GM10266 (cell line): ENCODE measurements at regions not wholly inside any gene's neighbourhood (a gene's known extent, or its start where the extent isn't known, plus 50 kb on each side); places are given as distances from the start of the nearest gene placed in this dataset.

Experiments
- DNase-seq: peaks from one replicate; pipeline ENCODE4 v3.0.0; 2012; ENCODE audit errors: extremely low spot score
- CTCF ChIP-seq: IDR thresholded peaks from 2 replicates; pipeline ENCODE4 v1.5.1; 2012; ENCODE audit warnings: mild to moderate bottlenecking, low read depth; ENCODE audit not compliant: control insufficient read depth, insufficient read depth; ENCODE audit errors: missing control alignments

GRCh38 chr18:34592481-34592880 is 117.6 kb upstream of the DTNA start:
- no peak for DNase-seq
- TF ChIP-seq CTCF: no peak

- TF ChIP-seq CTCF: no peak
- DNase-seq: no peak
These were observed 117.1 kb upstream of the DTNA start for GRCh38 chr18:34592961-34593382.

- DNase-seq: no peak
- no peak for TF ChIP-seq CTCF
These were observed 115.8 kb upstream of the DTNA start for GRCh38 chr18:34594266-34594665.

- no peak for TF ChIP-seq CTCF
- no peak for DNase-seq
These were observed 114.4 kb upstream of the DTNA start for GRCh38 chr18:34595690-34596089.

GRCh38 chr18:34598120-34598635 is 111.9 kb upstream of the DTNA start:
- DNase-seq: no peak

GRCh38 chr18:34600158-34600557 is 109.9 kb upstream of the DTNA start:
- TF ChIP-seq CTCF: no peak
- DNase-seq: no peak

More at GRCh38 chr18:34598120-34598635, 111.9 kb upstream of the DTNA start:
- no peak for TF ChIP-seq CTCF

- no peak for DNase-seq
- TF ChIP-seq CTCF: no peak
These were observed 109.0 kb upstream of the DTNA start for GRCh38 chr18:34600874-34601656.
